ENCODE measurements at regions not wholly inside any gene's neighbourhood (a gene's known extent, or its start where the extent isn't known, plus 50 kb on each side); places are given as distances from the start of the nearest gene placed in this dataset.

GRCh38 chr17:36687736-36688135, 86.4 kb downstream of the MRM1 start:
- TF ChIP-seq, protein P1, sequence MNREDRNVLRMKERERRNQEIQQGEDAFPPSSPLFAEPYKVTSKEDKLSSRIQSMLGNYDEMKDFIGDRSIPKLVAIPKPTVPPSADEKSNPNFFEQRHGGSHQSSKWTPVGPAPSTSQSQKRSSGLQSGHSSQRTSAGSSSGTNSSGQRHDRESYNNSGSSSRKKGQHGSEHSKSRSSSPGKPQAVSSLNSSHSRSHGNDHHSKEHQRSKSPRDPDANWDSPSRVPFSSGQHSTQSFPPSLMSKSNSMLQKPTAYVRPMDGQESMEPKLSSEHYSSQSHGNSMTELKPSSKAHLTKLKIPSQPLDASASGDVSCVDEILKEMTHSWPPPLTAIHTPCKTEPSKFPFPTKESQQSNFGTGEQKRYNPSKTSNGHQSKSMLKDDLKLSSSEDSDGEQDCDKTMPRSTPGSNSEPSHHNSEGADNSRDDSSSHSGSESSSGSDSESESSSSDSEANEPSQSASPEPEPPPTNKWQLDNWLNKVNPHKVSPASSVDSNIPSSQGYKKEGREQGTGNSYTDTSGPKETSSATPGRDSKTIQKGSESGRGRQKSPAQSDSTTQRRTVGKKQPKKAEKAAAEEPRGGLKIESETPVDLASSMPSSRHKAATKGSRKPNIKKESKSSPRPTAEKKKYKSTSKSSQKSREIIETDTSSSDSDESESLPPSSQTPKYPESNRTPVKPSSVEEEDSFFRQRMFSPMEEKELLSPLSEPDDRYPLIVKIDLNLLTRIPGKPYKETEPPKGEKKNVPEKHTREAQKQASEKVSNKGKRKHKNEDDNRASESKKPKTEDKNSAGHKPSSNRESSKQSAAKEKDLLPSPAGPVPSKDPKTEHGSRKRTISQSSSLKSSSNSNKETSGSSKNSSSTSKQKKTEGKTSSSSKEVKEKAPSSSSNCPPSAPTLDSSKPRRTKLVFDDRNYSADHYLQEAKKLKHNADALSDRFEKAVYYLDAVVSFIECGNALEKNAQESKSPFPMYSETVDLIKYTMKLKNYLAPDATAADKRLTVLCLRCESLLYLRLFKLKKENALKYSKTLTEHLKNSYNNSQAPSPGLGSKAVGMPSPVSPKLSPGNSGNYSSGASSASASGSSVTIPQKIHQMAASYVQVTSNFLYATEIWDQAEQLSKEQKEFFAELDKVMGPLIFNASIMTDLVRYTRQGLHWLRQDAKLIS (CRISPR knock-in tag; IDR thresholded peaks at IDR 0.05; ENCODE audit: borderline replicate concordance), result no peak
- TF ChIP-seq, protein P2, sequence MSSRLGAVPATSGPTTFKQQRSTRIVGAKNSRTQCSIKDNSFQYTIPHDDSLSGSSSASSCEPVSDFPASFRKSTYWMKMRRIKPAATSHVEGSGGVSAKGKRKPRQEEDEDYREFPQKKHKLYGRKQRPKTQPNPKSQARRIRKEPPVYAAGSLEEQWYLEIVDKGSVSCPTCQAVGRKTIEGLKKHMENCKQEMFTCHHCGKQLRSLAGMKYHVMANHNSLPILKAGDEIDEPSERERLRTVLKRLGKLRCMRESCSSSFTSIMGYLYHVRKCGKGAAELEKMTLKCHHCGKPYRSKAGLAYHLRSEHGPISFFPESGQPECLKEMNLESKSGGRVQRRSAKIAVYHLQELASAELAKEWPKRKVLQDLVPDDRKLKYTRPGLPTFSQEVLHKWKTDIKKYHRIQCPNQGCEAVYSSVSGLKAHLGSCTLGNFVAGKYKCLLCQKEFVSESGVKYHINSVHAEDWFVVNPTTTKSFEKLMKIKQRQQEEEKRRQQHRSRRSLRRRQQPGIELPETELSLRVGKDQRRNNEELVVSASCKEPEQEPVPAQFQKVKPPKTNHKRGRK (CRISPR knock-in tag; IDR thresholded peaks at IDR 0.05; ENCODE audit: borderline replicate concordance), result no peak
- TF ChIP-seq, protein P3, sequence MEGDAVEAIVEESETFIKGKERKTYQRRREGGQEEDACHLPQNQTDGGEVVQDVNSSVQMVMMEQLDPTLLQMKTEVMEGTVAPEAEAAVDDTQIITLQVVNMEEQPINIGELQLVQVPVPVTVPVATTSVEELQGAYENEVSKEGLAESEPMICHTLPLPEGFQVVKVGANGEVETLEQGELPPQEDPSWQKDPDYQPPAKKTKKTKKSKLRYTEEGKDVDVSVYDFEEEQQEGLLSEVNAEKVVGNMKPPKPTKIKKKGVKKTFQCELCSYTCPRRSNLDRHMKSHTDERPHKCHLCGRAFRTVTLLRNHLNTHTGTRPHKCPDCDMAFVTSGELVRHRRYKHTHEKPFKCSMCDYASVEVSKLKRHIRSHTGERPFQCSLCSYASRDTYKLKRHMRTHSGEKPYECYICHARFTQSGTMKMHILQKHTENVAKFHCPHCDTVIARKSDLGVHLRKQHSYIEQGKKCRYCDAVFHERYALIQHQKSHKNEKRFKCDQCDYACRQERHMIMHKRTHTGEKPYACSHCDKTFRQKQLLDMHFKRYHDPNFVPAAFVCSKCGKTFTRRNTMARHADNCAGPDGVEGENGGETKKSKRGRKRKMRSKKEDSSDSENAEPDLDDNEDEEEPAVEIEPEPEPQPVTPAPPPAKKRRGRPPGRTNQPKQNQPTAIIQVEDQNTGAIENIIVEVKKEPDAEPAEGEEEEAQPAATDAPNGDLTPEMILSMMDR (IDR thresholded peaks at IDR 0.05), result no peak
- TF ChIP-seq RELA (CRISPR knock-in tag; IDR thresholded peaks at IDR 0.05; ENCODE audit: borderline replicate concordance) (no peak), NFYB (CRISPR knock-in tag; conservative IDR thresholded peaks at IDR 0.05; ENCODE audit: low read depth) (no peak), ATF6 (CRISPR knock-in tag; IDR thresholded peaks at IDR 0.05) (no peak)

Data from WTC11 (cell line).